ENCODE measurements at regions not wholly inside any gene's neighbourhood (a gene's known extent, or its start where the extent isn't known, plus 50 kb on each side); places are given as distances from the start of the nearest gene placed in this dataset.

GRCh38 chr17:79469646-79470045, 141.2 kb downstream of the RBFOX3 start:
- H2AK5ac ChIP-seq (ENCODE audit: insufficient read length, low read length), result no peak overlapping the region
- TF ChIP-seq, protein P1, sequence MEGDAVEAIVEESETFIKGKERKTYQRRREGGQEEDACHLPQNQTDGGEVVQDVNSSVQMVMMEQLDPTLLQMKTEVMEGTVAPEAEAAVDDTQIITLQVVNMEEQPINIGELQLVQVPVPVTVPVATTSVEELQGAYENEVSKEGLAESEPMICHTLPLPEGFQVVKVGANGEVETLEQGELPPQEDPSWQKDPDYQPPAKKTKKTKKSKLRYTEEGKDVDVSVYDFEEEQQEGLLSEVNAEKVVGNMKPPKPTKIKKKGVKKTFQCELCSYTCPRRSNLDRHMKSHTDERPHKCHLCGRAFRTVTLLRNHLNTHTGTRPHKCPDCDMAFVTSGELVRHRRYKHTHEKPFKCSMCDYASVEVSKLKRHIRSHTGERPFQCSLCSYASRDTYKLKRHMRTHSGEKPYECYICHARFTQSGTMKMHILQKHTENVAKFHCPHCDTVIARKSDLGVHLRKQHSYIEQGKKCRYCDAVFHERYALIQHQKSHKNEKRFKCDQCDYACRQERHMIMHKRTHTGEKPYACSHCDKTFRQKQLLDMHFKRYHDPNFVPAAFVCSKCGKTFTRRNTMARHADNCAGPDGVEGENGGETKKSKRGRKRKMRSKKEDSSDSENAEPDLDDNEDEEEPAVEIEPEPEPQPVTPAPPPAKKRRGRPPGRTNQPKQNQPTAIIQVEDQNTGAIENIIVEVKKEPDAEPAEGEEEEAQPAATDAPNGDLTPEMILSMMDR (conservative IDR thresholded peaks at IDR 0.05), result no peak
- H2BK12ac ChIP-seq (ENCODE audit: insufficient read length, low read depth, low read length), result no peak overlapping the region
- no peaks in the 10 kb centered on the region for H3K23me2 ChIP-seq (ENCODE audit: insufficient read length, low read depth, low read length, poor library complexity, severe bottlenecking)
- H3T11ph ChIP-seq (ENCODE audit: low read length), result no peak overlapping the region
- no peak overlapping the region; the same call in 1 of the 2 replicates for H3K14ac ChIP-seq (ENCODE audit: insufficient read depth, low read length)
- no peak overlapping the region for H3K9ac ChIP-seq (ENCODE audit: extremely low read depth, insufficient read length, low read length)
- no peak overlapping the region for H3K27ac ChIP-seq (ENCODE audit: insufficient read length, low read depth, low read length)
- no CpG with 5 or more reads among the region's 13 CpGs for WGBS (ENCODE audit: extremely low coverage, insufficient read length, low lambda C conversion rate)
- no peak overlapping the region for H3K23ac ChIP-seq (ENCODE audit: insufficient read length, low read depth, low read length)
- Mint-ChIP-seq H3K4me1 (peaks cover 7 to 20% of the 10 kb centered on the region in 2 experiments), H3K36me3 (ENCODE audit: insufficient read depth in 1 of 3, low read depth in 3 of 3) (no peaks in the 10 kb centered on the region; a peak in 1 of 7 replicates), H3K27me3 (ENCODE audit: low read depth) (peaks cover 21% of the 10 kb centered on the region), H3K4me3 (no peak overlapping the region), H3K27ac (no peak overlapping the region), H3K9me3 (no peaks in the 10 kb centered on the region)
- DNase-seq, result no peak
- no peak overlapping the region for H2AFZ ChIP-seq (ENCODE audit: low read length)
- H3K27me3 ChIP-seq (ENCODE audit: insufficient read depth, low read length), result no peaks in the 10 kb centered on the region
- H3K9me3 ChIP-seq (ENCODE audit: control insufficient read depth, low read depth, low read length), result no peaks in the 10 kb centered on the region
- H3K79me2 ChIP-seq (ENCODE audit: insufficient read depth, low read length), result no peaks in the 10 kb centered on the region
- no peaks in the 10 kb centered on the region for H3K79me1 ChIP-seq (ENCODE audit: insufficient read depth, low read depth, low read length, poor library complexity, severe bottlenecking)
- no peak overlapping the region for H2BK120ac ChIP-seq (ENCODE audit: low read depth, low read length, poor library complexity, severe bottlenecking)
- no peaks in the 10 kb centered on the region for H3K4me1 ChIP-seq (ENCODE audit: insufficient read depth, low read length)
- H4K91ac ChIP-seq (ENCODE audit: insufficient read length, low read depth, low read length), result no peak overlapping the region
- H2BK20ac ChIP-seq (ENCODE audit: low read depth, low read length, poor library complexity, severe bottlenecking), result no peak overlapping the region
- no peaks in the 10 kb centered on the region for H4K20me1 ChIP-seq (ENCODE audit: control insufficient read depth, insufficient read depth, insufficient read length)
- H2BK5ac ChIP-seq (ENCODE audit: insufficient read length, low read length), result no peak overlapping the region
- no peak overlapping the region for H3K56ac ChIP-seq (ENCODE audit: insufficient read length, low read depth, low read length)
- no peak overlapping the region for H3K18ac ChIP-seq (ENCODE audit: insufficient read length, low read depth, low read length)
- no peak overlapping the region for H4K8ac ChIP-seq (replicated peaks; ENCODE audit: insufficient read length, low read depth, low read length)
- H4K5ac ChIP-seq (ENCODE audit: insufficient read length, low read depth, low read length), result no peak overlapping the region
- no peak overlapping the region for H3K4ac ChIP-seq (ENCODE audit: low read depth, low read length)
- no peak overlapping the region for H2BK15ac ChIP-seq (ENCODE audit: low read depth, low read length)
- no peak overlapping the region for H3K4me2 ChIP-seq (ENCODE audit: insufficient read depth, insufficient read length, low read length)

Data from H9 (cell line).